ENCODE measurements at regions not wholly inside any gene's neighbourhood (a gene's known extent, or its start where the extent isn't known, plus 50 kb on each side); places are given as distances from the start of the nearest gene placed in this dataset.

DNA sequence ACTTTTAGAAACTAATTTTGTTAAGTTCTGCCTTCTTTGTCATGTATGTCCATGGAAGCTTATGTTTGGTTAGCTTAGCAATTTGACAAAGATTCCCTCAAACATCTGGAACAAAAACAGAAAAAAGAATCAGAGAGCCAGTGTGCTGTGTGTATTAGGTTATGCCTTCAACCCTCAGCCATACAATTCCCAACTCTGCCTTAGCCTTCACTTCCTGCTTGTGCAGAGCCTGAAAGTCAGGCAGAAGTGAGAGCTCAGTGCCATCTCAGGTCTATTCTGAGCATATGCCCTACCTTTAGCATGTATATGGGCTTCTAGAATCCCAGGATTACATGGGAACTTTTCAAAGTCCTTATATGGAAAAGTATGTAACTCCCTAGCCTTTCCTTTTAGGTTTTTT is 58.2 kb upstream of the STOX2 start:
- Histone ChIP-seq H3K36me3 (ENCODE audit: insufficient read depth) (no peaks in the 10 kb centered on the region), H3K79me2 (replicated peaks; ENCODE audit: insufficient read depth) (no peaks in the 10 kb centered on the region), H3K4me2 (no peak overlapping the region), H2AFZ (no peak overlapping the region), H4K20me1 (replicated peaks; ENCODE audit: insufficient read depth) (no peaks in the 10 kb centered on the region), H3K9me2 (ENCODE audit: insufficient read depth) (no peaks in the 10 kb centered on the region), H3K4me1 (ENCODE audit: insufficient read depth) (no peaks in the 10 kb centered on the region), H3F3A (replicated peaks; ENCODE audit: low read depth) (no peaks in the 10 kb centered on the region), H3K4me3 (no peak overlapping the region), H3K27me3 (ENCODE audit: insufficient read depth) (no peaks in the 10 kb centered on the region), H3K27ac (ENCODE audit: low read depth) (no peak overlapping the region)
- H3K4me3 Mint-ChIP-seq, result no peak overlapping the region
- H3K27me3 Mint-ChIP-seq (ENCODE audit: insufficient read depth, low read depth, poor library complexity), result peaks cover 7% of the 10 kb centered on the region
- H3K9me3 Mint-ChIP-seq, result peaks cover 7% of the 10 kb centered on the region; the same call in 2 of the 3 replicates
- no peak for ATAC-seq
- no peaks in the 10 kb centered on the region for H3K4me1 Mint-ChIP-seq
- DNase-seq (ENCODE audit: low spot score), result no peak
- H3K27ac Mint-ChIP-seq, result no peak overlapping the region
- no peaks in the 10 kb centered on the region for H3K36me3 Mint-ChIP-seq (ENCODE audit: low read depth)
- TF ChIP-seq, protein P1, sequence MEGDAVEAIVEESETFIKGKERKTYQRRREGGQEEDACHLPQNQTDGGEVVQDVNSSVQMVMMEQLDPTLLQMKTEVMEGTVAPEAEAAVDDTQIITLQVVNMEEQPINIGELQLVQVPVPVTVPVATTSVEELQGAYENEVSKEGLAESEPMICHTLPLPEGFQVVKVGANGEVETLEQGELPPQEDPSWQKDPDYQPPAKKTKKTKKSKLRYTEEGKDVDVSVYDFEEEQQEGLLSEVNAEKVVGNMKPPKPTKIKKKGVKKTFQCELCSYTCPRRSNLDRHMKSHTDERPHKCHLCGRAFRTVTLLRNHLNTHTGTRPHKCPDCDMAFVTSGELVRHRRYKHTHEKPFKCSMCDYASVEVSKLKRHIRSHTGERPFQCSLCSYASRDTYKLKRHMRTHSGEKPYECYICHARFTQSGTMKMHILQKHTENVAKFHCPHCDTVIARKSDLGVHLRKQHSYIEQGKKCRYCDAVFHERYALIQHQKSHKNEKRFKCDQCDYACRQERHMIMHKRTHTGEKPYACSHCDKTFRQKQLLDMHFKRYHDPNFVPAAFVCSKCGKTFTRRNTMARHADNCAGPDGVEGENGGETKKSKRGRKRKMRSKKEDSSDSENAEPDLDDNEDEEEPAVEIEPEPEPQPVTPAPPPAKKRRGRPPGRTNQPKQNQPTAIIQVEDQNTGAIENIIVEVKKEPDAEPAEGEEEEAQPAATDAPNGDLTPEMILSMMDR (conservative IDR thresholded peaks at IDR 0.05; ENCODE audit: low read depth in 2 of 2), result no peak
- no peak for TF ChIP-seq ZNF331 (CRISPR knock-in tag; IDR thresholded peaks at IDR 0.05; ENCODE audit: low read depth)
- no peak for TF ChIP-seq POLR2AphosphoS5 (IDR thresholded peaks at IDR 0.05; ENCODE audit: low read depth)
- TF ChIP-seq, protein P2, sequence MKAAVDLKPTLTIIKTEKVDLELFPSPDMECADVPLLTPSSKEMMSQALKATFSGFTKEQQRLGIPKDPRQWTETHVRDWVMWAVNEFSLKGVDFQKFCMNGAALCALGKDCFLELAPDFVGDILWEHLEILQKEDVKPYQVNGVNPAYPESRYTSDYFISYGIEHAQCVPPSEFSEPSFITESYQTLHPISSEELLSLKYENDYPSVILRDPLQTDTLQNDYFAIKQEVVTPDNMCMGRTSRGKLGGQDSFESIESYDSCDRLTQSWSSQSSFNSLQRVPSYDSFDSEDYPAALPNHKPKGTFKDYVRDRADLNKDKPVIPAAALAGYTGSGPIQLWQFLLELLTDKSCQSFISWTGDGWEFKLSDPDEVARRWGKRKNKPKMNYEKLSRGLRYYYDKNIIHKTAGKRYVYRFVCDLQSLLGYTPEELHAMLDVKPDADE (IDR thresholded peaks at IDR 0.05), result no peak
- no peak for TF ChIP-seq CREB1 (CRISPR knock-in tag; IDR thresholded peaks at IDR 0.05; ENCODE audit: low read depth)
- TF ChIP-seq, protein P3, sequence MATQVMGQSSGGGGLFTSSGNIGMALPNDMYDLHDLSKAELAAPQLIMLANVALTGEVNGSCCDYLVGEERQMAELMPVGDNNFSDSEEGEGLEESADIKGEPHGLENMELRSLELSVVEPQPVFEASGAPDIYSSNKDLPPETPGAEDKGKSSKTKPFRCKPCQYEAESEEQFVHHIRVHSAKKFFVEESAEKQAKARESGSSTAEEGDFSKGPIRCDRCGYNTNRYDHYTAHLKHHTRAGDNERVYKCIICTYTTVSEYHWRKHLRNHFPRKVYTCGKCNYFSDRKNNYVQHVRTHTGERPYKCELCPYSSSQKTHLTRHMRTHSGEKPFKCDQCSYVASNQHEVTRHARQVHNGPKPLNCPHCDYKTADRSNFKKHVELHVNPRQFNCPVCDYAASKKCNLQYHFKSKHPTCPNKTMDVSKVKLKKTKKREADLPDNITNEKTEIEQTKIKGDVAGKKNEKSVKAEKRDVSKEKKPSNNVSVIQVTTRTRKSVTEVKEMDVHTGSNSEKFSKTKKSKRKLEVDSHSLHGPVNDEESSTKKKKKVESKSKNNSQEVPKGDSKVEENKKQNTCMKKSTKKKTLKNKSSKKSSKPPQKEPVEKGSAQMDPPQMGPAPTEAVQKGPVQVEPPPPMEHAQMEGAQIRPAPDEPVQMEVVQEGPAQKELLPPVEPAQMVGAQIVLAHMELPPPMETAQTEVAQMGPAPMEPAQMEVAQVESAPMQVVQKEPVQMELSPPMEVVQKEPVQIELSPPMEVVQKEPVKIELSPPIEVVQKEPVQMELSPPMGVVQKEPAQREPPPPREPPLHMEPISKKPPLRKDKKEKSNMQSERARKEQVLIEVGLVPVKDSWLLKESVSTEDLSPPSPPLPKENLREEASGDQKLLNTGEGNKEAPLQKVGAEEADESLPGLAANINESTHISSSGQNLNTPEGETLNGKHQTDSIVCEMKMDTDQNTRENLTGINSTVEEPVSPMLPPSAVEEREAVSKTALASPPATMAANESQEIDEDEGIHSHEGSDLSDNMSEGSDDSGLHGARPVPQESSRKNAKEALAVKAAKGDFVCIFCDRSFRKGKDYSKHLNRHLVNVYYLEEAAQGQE (IDR thresholded peaks at IDR 0.05; ENCODE audit: unreplicated experiment), result no peak
- TF ChIP-seq EZH2 (IDR thresholded peaks at IDR 0.05; ENCODE audit: low read depth, unreplicated experiment), result no peak
- TF ChIP-seq EZH2phosphoT487 (IDR thresholded peaks at IDR 0.05; ENCODE audit: unreplicated experiment), result no peak
- TF ChIP-seq ZNF114 (CRISPR knock-in tag; IDR thresholded peaks at IDR 0.05), result no peak
- no peak for TF ChIP-seq JUNB (IDR thresholded peaks at IDR 0.05; ENCODE audit: unreplicated experiment)
- no peak for TF ChIP-seq NANOG (IDR thresholded peaks at IDR 0.05; ENCODE audit: borderline replicate concordance)
- TF ChIP-seq, protein P4, sequence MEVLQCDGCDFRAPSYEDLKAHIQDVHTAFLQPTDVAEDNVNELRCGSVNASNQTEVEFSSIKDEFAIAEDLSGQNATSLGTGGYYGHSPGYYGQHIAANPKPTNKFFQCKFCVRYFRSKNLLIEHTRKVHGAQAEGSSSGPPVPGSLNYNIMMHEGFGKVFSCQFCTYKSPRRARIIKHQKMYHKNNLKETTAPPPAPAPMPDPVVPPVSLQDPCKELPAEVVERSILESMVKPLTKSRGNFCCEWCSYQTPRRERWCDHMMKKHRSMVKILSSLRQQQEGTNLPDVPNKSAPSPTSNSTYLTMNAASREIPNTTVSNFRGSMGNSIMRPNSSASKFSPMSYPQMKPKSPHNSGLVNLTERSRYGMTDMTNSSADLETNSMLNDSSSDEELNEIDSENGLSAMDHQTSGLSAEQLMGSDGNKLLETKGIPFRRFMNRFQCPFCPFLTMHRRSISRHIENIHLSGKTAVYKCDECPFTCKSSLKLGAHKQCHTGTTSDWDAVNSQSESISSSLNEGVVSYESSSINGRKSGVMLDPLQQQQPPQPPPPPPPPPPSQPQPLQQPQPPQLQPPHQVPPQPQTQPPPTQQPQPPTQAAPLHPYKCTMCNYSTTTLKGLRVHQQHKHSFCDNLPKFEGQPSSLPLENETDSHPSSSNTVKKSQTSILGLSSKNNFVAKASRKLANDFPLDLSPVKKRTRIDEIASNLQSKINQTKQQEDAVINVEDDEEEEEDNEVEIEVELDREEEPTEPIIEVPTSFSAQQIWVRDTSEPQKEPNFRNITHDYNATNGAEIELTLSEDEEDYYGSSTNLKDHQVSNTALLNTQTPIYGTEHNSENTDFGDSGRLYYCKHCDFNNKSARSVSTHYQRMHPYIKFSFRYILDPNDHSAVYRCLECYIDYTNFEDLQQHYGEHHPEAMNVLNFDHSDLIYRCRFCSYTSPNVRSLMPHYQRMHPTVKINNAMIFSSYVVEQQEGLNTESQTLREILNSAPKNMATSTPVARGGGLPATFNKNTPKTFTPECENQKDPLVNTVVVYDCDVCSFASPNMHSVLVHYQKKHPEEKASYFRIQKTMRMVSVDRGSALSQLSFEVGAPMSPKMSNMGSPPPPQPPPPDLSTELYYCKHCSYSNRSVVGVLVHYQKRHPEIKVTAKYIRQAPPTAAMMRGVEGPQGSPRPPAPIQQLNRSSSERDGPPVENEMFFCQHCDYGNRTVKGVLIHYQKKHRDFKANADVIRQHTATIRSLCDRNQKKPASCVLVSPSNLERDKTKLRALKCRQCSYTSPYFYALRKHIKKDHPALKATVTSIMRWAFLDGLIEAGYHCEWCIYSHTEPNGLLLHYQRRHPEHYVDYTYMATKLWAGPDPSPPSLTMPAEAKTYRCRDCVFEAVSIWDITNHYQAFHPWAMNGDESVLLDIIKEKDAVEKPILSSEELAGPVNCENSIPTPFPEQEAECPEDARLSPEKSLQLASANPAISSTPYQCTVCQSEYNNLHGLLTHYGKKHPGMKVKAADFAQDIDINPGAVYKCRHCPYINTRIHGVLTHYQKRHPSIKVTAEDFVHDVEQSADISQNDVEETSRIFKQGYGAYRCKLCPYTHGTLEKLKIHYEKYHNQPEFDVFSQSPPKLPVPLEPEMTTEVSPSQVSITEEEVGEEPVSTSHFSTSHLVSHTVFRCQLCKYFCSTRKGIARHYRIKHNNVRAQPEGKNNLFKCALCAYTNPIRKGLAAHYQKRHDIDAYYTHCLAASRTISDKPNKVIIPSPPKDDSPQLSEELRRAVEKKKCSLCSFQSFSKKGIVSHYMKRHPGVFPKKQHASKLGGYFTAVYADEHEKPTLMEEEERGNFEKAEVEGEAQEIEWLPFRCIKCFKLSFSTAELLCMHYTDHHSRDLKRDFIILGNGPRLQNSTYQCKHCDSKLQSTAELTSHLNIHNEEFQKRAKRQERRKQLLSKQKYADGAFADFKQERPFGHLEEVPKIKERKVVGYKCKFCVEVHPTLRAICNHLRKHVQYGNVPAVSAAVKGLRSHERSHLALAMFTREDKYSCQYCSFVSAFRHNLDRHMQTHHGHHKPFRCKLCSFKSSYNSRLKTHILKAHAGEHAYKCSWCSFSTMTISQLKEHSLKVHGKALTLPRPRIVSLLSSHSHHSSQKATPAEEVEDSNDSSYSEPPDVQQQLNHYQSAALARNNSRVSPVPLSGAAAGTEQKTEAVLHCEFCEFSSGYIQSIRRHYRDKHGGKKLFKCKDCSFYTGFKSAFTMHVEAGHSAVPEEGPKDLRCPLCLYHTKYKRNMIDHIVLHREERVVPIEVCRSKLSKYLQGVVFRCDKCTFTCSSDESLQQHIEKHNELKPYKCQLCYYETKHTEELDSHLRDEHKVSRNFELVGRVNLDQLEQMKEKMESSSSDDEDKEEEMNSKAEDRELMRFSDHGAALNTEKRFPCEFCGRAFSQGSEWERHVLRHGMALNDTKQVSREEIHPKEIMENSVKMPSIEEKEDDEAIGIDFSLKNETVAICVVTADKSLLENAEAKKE (CRISPR knock-in tag; IDR thresholded peaks at IDR 0.05), result no peak
- TF ChIP-seq STAT1 (IDR thresholded peaks at IDR 0.05; ENCODE audit: unreplicated experiment), result no peak
